ENCODE measurements at regions not wholly inside any gene's neighbourhood (a gene's known extent, or its start where the extent isn't known, plus 50 kb on each side); places are given as distances from the start of the nearest gene placed in this dataset.

DNA sequence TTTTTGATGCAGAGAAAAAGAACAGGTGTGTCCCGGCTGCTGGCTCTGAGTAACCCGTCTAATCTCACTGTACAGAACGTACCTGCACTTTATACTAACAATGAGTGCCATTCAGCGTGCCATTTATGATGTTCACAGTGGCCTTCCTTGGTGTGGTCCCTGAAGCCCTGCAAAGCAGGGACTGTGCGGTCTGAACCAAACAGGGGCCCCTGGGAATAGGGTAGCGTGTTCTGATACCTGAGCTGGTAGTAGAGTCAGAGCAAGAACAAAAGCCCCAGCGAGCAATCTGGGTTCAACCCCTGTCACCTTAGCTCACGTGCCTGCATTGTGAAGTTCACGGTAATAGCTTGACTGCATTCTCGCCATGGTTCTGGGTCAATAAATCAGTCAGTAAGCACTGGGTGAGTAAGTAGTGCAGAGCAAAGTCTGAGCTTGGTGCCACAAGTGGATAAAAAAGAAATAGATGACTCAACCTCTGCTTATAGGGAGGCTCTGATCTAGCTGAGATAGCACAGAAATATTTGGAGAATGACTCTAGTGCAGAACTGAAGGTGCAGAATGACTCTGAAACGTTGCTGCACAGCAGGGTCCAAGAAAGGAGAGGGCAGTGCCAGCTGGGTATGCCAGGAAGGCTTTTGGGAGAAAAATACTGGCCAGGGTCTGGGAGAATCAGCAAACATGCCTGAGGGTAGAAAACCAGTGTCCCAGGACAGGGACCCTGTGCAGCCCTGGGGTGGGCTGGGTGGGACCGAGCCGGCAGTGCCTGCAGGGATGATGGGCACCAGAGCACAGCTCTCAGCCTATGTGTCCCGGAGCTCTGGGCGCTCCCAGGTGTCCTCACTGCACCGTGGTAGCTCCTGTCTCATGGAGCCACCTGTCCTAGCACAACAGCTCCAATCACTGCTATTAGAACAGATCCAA lies 125.9 kb downstream of the RHOU start:
- intact Hi-C loops (cut with DNase I) = no loop called here

DNA sequence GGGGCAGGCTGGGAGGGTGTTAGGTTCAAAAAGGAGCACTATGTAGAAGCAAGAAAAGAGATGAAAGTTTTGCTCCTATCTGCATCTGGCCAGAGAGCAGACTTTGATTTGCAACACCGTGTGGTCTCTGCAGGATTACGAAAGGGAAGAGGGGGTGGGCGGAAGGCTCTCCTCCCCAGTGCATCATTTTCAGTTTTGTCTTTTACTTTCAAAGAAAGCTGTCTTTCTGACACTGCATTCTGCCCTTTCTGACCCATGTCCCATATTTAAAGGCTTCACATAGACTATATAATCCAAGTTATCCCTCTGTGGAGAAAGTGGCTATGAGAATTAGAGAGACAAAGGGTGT lies 126.5 kb downstream of the RHOU start:
- ATAC-seq (peak in 3 of 4 donors; percentile 4 to 10 (median 7)), DNase-seq (no peak)
- H3K4me3 ChIP-seq = no peak overlapping the region
- no peaks in the 10 kb centered on the region for H3K36me3 ChIP-seq
- H3K4me1 ChIP-seq = peaks cover 0 to 43% (median 18%) of the 10 kb centered on the region in 4 donors
- TF ChIP-seq, protein P1, sequence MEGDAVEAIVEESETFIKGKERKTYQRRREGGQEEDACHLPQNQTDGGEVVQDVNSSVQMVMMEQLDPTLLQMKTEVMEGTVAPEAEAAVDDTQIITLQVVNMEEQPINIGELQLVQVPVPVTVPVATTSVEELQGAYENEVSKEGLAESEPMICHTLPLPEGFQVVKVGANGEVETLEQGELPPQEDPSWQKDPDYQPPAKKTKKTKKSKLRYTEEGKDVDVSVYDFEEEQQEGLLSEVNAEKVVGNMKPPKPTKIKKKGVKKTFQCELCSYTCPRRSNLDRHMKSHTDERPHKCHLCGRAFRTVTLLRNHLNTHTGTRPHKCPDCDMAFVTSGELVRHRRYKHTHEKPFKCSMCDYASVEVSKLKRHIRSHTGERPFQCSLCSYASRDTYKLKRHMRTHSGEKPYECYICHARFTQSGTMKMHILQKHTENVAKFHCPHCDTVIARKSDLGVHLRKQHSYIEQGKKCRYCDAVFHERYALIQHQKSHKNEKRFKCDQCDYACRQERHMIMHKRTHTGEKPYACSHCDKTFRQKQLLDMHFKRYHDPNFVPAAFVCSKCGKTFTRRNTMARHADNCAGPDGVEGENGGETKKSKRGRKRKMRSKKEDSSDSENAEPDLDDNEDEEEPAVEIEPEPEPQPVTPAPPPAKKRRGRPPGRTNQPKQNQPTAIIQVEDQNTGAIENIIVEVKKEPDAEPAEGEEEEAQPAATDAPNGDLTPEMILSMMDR (IDR thresholded peaks at IDR 0.05) = no peak
- no peak for TF ChIP-seq POLR2A (IDR thresholded peaks at IDR 0.05)
- intact Hi-C loops (cut with DNase I) = no loop called here
- no peak overlapping the region for H3K27ac ChIP-seq
- no peaks in the 10 kb centered on the region for H3K9me3 ChIP-seq
- no peaks in the 10 kb centered on the region for H3K27me3 ChIP-seq
- WGBS (ENCODE audit: insufficient coverage, low coverage, low lambda C conversion rate, missing lambda C conversion rate) = 20% methylated on average over 3 of the region's 3 CpGs

More for the DNA sequence above, 125.9 kb downstream of the RHOU start:
- DNase-seq = peak in 1 of 3 donors; percentile 60
- Histone ChIP-seq H3K36me3 (no peaks in the 10 kb centered on the region), H3K27ac (no peak overlapping the region), H3K9me3 (no peaks in the 10 kb centered on the region), H3K4me1 (peaks cover 0 to 38% (median 15%) of the 10 kb centered on the region in 4 donors), H3K27me3 (no peaks in the 10 kb centered on the region), H3K4me3 (no peak overlapping the region)
- ATAC-seq = peak; percentile 71 to 86 (median 75)
- WGBS (ENCODE audit: insufficient coverage, low coverage, low lambda C conversion rate, missing lambda C conversion rate) = 49% methylated on average over 12 of the region's 16 CpGs
- TF ChIP-seq POLR2A (IDR thresholded peaks at IDR 0.05) = no peak
- TF ChIP-seq, protein P1 (IDR thresholded peaks at IDR 0.05) = no peak

DNA sequence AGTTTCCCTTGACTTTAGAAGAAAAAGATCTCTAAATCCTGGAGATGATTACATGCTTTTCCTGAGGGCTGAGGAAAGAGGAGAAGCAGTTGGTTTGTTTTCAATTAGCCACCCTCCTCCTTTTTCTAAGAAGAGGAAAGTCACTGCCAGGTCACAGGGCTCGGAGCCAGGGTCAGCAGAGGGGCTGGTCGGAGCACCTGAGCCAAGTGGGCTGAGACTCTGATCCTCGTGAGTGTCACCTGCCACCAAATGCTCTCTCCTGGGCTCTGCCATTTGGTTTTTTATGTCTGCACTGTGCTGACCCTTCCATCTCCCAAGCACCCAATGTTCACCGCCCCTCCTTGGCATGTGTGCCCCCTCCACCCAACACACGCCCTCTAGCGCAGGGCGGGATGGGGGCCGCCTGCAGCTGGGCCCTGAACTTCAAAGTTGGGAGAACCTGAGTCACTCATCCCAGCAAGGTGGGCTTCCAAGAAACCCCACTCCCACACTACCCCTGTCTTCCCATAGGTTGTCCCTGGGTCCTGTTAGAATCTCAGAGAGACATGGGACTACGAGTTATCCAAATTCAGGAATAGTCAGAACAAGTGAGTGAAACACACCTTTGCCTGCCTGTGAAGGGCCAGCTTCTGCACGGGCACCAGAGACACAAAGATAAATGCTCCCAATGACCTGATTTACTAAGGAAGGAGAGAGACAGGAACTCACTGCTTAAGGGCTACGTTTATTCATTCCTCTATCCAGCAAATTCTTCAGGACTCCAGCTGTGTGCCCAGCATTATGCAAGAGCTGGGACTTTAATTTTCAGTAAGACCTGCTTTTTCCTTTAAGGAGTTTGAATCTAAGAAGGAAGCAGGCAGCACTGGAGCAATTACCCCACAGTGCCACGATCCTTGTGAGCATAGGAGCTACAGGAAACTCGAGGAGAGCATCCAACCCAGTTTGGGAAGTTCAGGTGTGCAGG lies 127.5 kb downstream of the RHOU start:
- WGBS (ENCODE audit: insufficient coverage, low coverage, low lambda C conversion rate, missing lambda C conversion rate) = 39% methylated on average over 5 of the region's 13 CpGs
- Histone ChIP-seq H3K27ac (no peak overlapping the region), H3K27me3 (no peaks in the 10 kb centered on the region), H3K4me1 (peaks cover 0 to 43% (median 17%) of the 10 kb centered on the region in 4 donors), H3K9me3 (no peaks in the 10 kb centered on the region), H3K4me3 (no peak overlapping the region), H3K36me3 (no peaks in the 10 kb centered on the region)
- intact Hi-C loops (cut with DNase I) = no loop called here
- peak in 1 of 4 donors; percentile 8 for ATAC-seq
- no peak for DNase-seq
- no peak for TF ChIP-seq POLR2A (IDR thresholded peaks at IDR 0.05)
- TF ChIP-seq, protein P1 (IDR thresholded peaks at IDR 0.05) = no peak

DNA sequence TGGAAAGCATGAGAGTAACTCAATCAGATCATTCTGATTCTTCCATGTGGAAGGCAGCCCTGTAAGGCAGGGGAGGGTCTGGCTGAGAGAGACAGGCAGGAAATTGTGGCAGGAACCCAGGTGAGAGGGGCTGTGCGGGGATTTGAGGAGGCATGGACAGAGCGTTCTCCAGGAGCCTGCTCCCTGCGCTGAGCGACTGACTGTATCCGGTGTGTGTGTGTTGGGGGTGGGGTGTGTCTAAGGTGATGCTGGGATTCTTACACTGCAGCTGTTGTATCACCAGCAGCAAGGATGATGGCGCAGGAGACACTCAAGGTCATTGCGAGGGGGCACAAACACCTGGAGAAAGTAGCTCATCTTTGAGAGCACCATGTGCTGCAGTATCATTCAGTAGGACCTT lies 128.5 kb downstream of the RHOU start:
- Histone ChIP-seq H3K27ac (peak overlapping the region in 1 of 3 donors; percentile 48), H3K4me3 (no peak overlapping the region), H3K9me3 (no peaks in the 10 kb centered on the region), H3K4me1 (peaks cover 0 to 43% (median 16%) of the 10 kb centered on the region in 4 donors), H3K36me3 (no peaks in the 10 kb centered on the region), H3K27me3 (no peaks in the 10 kb centered on the region)
- WGBS (ENCODE audit: insufficient coverage, low coverage, low lambda C conversion rate, missing lambda C conversion rate) = 94% methylated on average over 3 of the region's 7 CpGs
- intact Hi-C loops (cut with DNase I) = no loop called here
- ATAC-seq (no peak), DNase-seq (no peak)
- no peak for TF ChIP-seq POLR2A (IDR thresholded peaks at IDR 0.05)
- TF ChIP-seq, protein P1 (IDR thresholded peaks at IDR 0.05) = no peak

Measured in right lobe of liver (tissue), 6 donors.